HUES64 (cell line): ENCODE measurements at regions not wholly inside any gene's neighbourhood (a gene's known extent, or its start where the extent isn't known, plus 50 kb on each side); places are given as distances from the start of the nearest gene placed in this dataset.

Experiments
- H3K27ac ChIP-seq: 2 replicates; pipeline ENCODE4 v1.7.0; 2013; ENCODE audit warnings: low read depth, low read length, inconsistent platforms
- H3K27me3 ChIP-seq: 2 replicates; pipeline ENCODE4 v1.6.1; 2013; ENCODE audit warnings: mild to moderate bottlenecking, low read length; ENCODE audit not compliant: insufficient read depth
- H3K36me3 ChIP-seq: 2 replicates; pipeline ENCODE4 v1.6.1; 2013; ENCODE audit warnings: mild to moderate bottlenecking, low read length; ENCODE audit not compliant: insufficient read depth
- H3K4me1 ChIP-seq: 2 replicates; pipeline ENCODE4 v1.6.1; 2013; ENCODE audit warnings: mild to moderate bottlenecking, low read length, moderate library complexity; ENCODE audit not compliant: insufficient read depth
- H3K4me3 ChIP-seq: 2 replicates; pipeline ENCODE4 v1.5.1; 2013; ENCODE audit warnings: mild to moderate bottlenecking, low read length, moderate library complexity
- H3K9ac ChIP-seq: 2 replicates; pipeline ENCODE4 v1.6.1; 2013; ENCODE audit warnings: mild to moderate bottlenecking, low read depth, low read length
- H3K9me3 ChIP-seq: 2 replicates; pipeline ENCODE4 v1.6.1; 2013; ENCODE audit warnings: low read depth, low read length; ENCODE audit not compliant: insufficient read depth
- WGBS: fragments of 150-250, 120-280 bp; methylation state at CpG from one replicate; pipeline ENCODE4 v1.1.7; 2013; ENCODE audit warnings: missing lambda C conversion rate; 5-methylcytosine and 5-hydroxymethylcytosine counted together

- WGBS = 92% methylated on average over 10 of the region's 11 CpGs
- H3K27ac ChIP-seq = no peak overlapping the region
Measured at GRCh38 chr16:64892835-64893785, 228.8 kb downstream of the CDH11 start.

GRCh38 chr16:64889446-64889845 lies 232.4 kb downstream of the CDH11 start:
- Histone ChIP-seq H3K27me3 (no peaks in the 10 kb centered on the region), H3K36me3 (no peaks in the 10 kb centered on the region), H3K9me3 (no peaks in the 10 kb centered on the region), H3K4me1 (peaks cover 6% of the 10 kb centered on the region; the same call in 1 of the 2 replicates), H3K27ac (no peak overlapping the region), H3K4me3 (no peak overlapping the region), H3K9ac (no peak overlapping the region)
- WGBS = 78% methylated on average over 1 of the region's 2 CpGs

More at GRCh38 chr16:64892835-64893785, 228.8 kb downstream of the CDH11 start:
- Histone ChIP-seq H3K4me3 (no peak overlapping the region), H3K4me1 (peaks cover 6% of the 10 kb centered on the region; the same call in 1 of the 2 replicates), H3K9ac (no peak overlapping the region), H3K27me3 (no peaks in the 10 kb centered on the region), H3K36me3 (no peaks in the 10 kb centered on the region), H3K9me3 (no peaks in the 10 kb centered on the region)

- peaks cover 6% of the 10 kb centered on the region; the same call in 1 of the 2 replicates for H3K4me1 ChIP-seq
- H3K9me3 ChIP-seq = no peaks in the 10 kb centered on the region
- no peak overlapping the region for H3K4me3 ChIP-seq
- no peaks in the 10 kb centered on the region for H3K36me3 ChIP-seq
- no peak overlapping the region for H3K9ac ChIP-seq
- H3K27ac ChIP-seq = no peak overlapping the region
- no peaks in the 10 kb centered on the region for H3K27me3 ChIP-seq
Measured at GRCh38 chr16:64887651-64888050, 234.2 kb downstream of the CDH11 start.

- H3K27me3 ChIP-seq = no peaks in the 10 kb centered on the region
- WGBS = 98% methylated on average over 6 of the region's 6 CpGs
- no peaks in the 10 kb centered on the region for H3K9me3 ChIP-seq
- no peak overlapping the region for H3K27ac ChIP-seq
- H3K4me1 ChIP-seq = no peaks in the 10 kb centered on the region
- no peak overlapping the region for H3K4me3 ChIP-seq
- no peak overlapping the region for H3K9ac ChIP-seq
- H3K36me3 ChIP-seq = no peaks in the 10 kb centered on the region
Measured at GRCh38 chr16:64882078-64882784, 239.6 kb downstream of the CDH11 start.

GRCh38 chr16:64880994-64881393 lies 240.9 kb downstream of the CDH11 start:
- 77% methylated on average over 2 of the region's 2 CpGs for WGBS
- Histone ChIP-seq H3K4me1 (no peaks in the 10 kb centered on the region), H3K9me3 (no peaks in the 10 kb centered on the region), H3K27me3 (no peaks in the 10 kb centered on the region), H3K36me3 (no peaks in the 10 kb centered on the region), H3K4me3 (no peak overlapping the region), H3K9ac (no peak overlapping the region), H3K27ac (no peak overlapping the region)

- no peaks in the 10 kb centered on the region for H3K27me3 ChIP-seq
- WGBS = 77% methylated on average over 3 of the region's 3 CpGs
- no peak overlapping the region for H3K27ac ChIP-seq
- no peaks in the 10 kb centered on the region for H3K4me1 ChIP-seq
- H3K9me3 ChIP-seq = no peaks in the 10 kb centered on the region
- H3K9ac ChIP-seq = no peak overlapping the region
- H3K4me3 ChIP-seq = no peak overlapping the region
- no peaks in the 10 kb centered on the region for H3K36me3 ChIP-seq
Measured at GRCh38 chr16:64880006-64880405, 241.9 kb downstream of the CDH11 start.

GRCh38 chr16:64878940-64879339 lies 242.9 kb downstream of the CDH11 start:
- Histone ChIP-seq H3K4me1 (no peaks in the 10 kb centered on the region), H3K4me3 (no peak overlapping the region), H3K9ac (no peak overlapping the region), H3K9me3 (no peaks in the 10 kb centered on the region), H3K36me3 (no peaks in the 10 kb centered on the region), H3K27me3 (no peaks in the 10 kb centered on the region), H3K27ac (no peak overlapping the region)
- 97% methylated on average over 4 of the region's 4 CpGs for WGBS

- Histone ChIP-seq H3K36me3 (no peaks in the 10 kb centered on the region), H3K4me3 (no peak overlapping the region), H3K27ac (no peak overlapping the region), H3K9me3 (no peaks in the 10 kb centered on the region), H3K4me1 (no peaks in the 10 kb centered on the region), H3K27me3 (no peaks in the 10 kb centered on the region), H3K9ac (no peak overlapping the region)
- WGBS = 98% methylated on average over 2 of the region's 2 CpGs
Measured at GRCh38 chr16:64872101-64872500, 249.8 kb downstream of the CDH11 start.

- 89% methylated on average over 2 of the region's 3 CpGs for WGBS
- Histone ChIP-seq H3K9me3 (no peaks in the 10 kb centered on the region), H3K36me3 (no peaks in the 10 kb centered on the region), H3K4me3 (no peak overlapping the region), H3K4me1 (no peaks in the 10 kb centered on the region), H3K9ac (no peak overlapping the region), H3K27ac (no peak overlapping the region), H3K27me3 (no peaks in the 10 kb centered on the region)
Measured at GRCh38 chr16:64870859-64871258, 251.0 kb downstream of the CDH11 start.

- H3K27ac ChIP-seq = no peak overlapping the region
- H3K4me1 ChIP-seq = no peaks in the 10 kb centered on the region
- H3K4me3 ChIP-seq = no peak overlapping the region
- H3K9me3 ChIP-seq = no peaks in the 10 kb centered on the region
- no peaks in the 10 kb centered on the region for H3K36me3 ChIP-seq
- no peaks in the 10 kb centered on the region for H3K27me3 ChIP-seq
- 93% methylated on average over 3 of the region's 5 CpGs for WGBS
- H3K9ac ChIP-seq = no peak overlapping the region
Measured at GRCh38 chr16:64869781-64870180, 252.1 kb downstream of the CDH11 start.

GRCh38 chr16:64866021-64866420 lies 255.8 kb downstream of the CDH11 start:
- no peaks in the 10 kb centered on the region for H3K4me1 ChIP-seq
- H3K36me3 ChIP-seq = no peaks in the 10 kb centered on the region
- H3K27me3 ChIP-seq = no peaks in the 10 kb centered on the region
- no peak overlapping the region for H3K9ac ChIP-seq
- no peaks in the 10 kb centered on the region for H3K9me3 ChIP-seq
- no peak overlapping the region for H3K4me3 ChIP-seq
- 83% methylated on average over 2 of the region's 2 CpGs for WGBS
- no peak overlapping the region for H3K27ac ChIP-seq
